ENCODE measurements at regions not wholly inside any gene's neighbourhood (a gene's known extent, or its start where the extent isn't known, plus 50 kb on each side); places are given as distances from the start of the nearest gene placed in this dataset.

- no peak overlapping the region for H3K4me3 ChIP-seq
- WGBS (ENCODE audit: insufficient coverage, insufficient replicate concordance, low lambda C conversion rate, missing lambda C conversion rate), result 89% methylated on average over 2 of the region's 2 CpGs
- no peaks in the 10 kb centered on the region; a peak in 1 of 4 replicates for H3K27me3 ChIP-seq (replicated peaks in 1 of 2; ENCODE audit: control insufficient read depth in 2 of 2, insufficient read depth in 2 of 2, low read length in 1 of 2)
- in situ Hi-C loops (cut with MboI) (no loop called here), intact Hi-C loops (cut with micrococcal nuclease; ENCODE audit: unreplicated experiment) (no loop called here)
- ATAC-seq (no peak), DNase-seq (ENCODE audit: low read depth, low spot score) (no peak), FAIRE-seq (no peak)
- ChIA-PET SMC1A (ENCODE audit: uncharacterized antibody, unreplicated experiment) (no interaction called here), CTCF (interaction anchor here (2.1 kb wide), 1 partner anchor 15 kb away, joined by 4 read pairs; no protein-coding TSS in a partner anchor), RAD21 (ENCODE audit: unreplicated experiment) (no interaction called here), POLR2A (no interaction called here)
- no peaks in the 10 kb centered on the region for H3K36me3 ChIP-seq (ENCODE audit: control insufficient read depth in 2 of 2, insufficient read depth in 2 of 2, low read length in 1 of 2)
- no peaks in the 10 kb centered on the region for H3K9me3 ChIP-seq (replicated peaks; ENCODE audit: control insufficient read depth, insufficient read depth, low read length)
- H3K4me1 ChIP-seq (ENCODE audit: control insufficient read depth, insufficient read depth, low read length), result no peaks in the 10 kb centered on the region
- H2AFZ ChIP-seq (ENCODE audit: control insufficient read depth, low read depth, low read length), result no peak overlapping the region
- no TSS peak for BruUV-seq (replicated peaks)
- H3K4me2 ChIP-seq (ENCODE audit: control insufficient read depth, insufficient read depth), result no peak overlapping the region
- TF ChIP-seq SP1 (IDR thresholded peaks at IDR 0.05; ENCODE audit: low read depth, low read length), result no peak
- TF ChIP-seq SKIL (IDR thresholded peaks at IDR 0.05; ENCODE audit: low read depth, poor library complexity, severe bottlenecking), result no peak
- TF ChIP-seq IKZF2 (IDR thresholded peaks at IDR 0.05), result no peak
- no peak for TF ChIP-seq ASH2L (IDR thresholded peaks at IDR 0.05; ENCODE audit: borderline replicate concordance, low read depth)
- no peak for TF ChIP-seq SMAD5 (IDR thresholded peaks at IDR 0.05; ENCODE audit: low read depth)
- TF ChIP-seq ZNF384 (IDR thresholded peaks at IDR 0.05; ENCODE audit: borderline replicate concordance, low read depth, low read length), result no peak
- TF ChIP-seq RB1 (IDR thresholded peaks at IDR 0.05; ENCODE audit: borderline replicate concordance), result no peak
- no peak for TF ChIP-seq NR2C1 (IDR thresholded peaks at IDR 0.05)
- H3K27ac ChIP-seq (ENCODE audit: control insufficient read depth, insufficient read depth), result no peak overlapping the region
- no peaks in the 10 kb centered on the region for H3K79me2 ChIP-seq (ENCODE audit: control insufficient read depth, insufficient read depth, low read length)
- H3K9ac ChIP-seq (ENCODE audit: control insufficient read depth, insufficient read depth, low read length), result no peak overlapping the region
- H4K20me1 ChIP-seq (ENCODE audit: control insufficient read depth, insufficient read depth), result no peaks in the 10 kb centered on the region
These were observed 393.2 kb upstream of the ZNF608 start for GRCh38 chr5:125139590-125139989.

Measured in GM12878 (cell line).